Brain pericyte (primary cell): ENCODE measurements at regions not wholly inside any gene's neighbourhood (a gene's known extent, or its start where the extent isn't known, plus 50 kb on each side); places are given as distances from the start of the nearest gene placed in this dataset.
"Not testable (repeated sequence)": the region's sequence is repeated elsewhere in the genome, so short reads cannot be mapped to it uniquely, and the experiment has no call there.

ENCODE experiments used
- DNase-seq: peaks from one replicate; pipeline ENCODE4 v3.0.0-alpha.2; 2012; ENCODE audit warnings: low read depth, low spot score

DNA sequence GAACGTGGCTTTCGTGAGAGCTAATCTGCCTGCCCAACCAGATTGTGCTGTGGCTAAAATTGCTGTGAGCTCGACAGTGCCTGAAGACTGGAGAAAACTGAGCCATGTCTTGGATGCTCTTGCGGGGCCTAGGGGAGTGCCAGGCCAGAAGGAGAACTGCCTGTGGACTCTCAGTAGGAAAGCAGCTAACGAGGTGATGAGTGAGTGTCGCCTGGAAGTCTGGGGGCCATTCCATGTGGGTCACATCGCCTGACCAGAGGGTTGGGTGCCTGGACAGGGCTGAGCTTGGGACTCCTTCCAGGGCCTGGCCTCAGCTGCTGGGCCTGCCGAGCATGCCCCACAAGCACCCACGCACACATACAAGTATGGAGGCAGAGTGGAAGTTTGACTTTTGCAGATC is 166.5 kb downstream of the VEGFA start:
- no peak for DNase-seq

DNA sequence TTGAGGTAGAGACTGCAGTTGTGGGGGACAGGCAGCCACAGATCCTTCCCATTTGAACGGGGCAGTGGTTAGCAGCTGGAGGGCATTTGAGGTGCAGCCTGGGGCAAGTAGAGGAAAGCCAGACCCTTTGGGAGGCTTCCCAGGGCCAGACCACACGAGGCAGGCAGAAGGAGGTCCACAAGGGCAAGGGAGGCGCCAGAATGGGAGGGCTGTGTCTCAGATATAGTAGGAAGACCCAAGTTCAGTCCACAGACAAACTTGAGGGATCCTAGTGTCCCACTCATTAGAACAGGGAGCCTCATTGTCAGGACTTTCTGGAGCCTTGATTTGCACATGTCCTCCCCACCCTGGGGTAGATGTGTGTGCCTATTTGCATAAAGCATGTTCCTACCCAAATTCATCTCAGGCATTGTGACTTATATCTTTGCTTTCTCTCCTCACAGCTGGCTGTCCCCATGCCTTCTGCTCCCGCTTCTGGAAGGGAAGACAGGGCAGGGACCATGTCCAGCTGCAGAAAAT is 166.0 kb downstream of the VEGFA start:
- DNase-seq: no peak

GRCh38 chr6:43934803-43935602 is 165.0 kb downstream of the VEGFA start:
- DNase-seq: no peak

DNA sequence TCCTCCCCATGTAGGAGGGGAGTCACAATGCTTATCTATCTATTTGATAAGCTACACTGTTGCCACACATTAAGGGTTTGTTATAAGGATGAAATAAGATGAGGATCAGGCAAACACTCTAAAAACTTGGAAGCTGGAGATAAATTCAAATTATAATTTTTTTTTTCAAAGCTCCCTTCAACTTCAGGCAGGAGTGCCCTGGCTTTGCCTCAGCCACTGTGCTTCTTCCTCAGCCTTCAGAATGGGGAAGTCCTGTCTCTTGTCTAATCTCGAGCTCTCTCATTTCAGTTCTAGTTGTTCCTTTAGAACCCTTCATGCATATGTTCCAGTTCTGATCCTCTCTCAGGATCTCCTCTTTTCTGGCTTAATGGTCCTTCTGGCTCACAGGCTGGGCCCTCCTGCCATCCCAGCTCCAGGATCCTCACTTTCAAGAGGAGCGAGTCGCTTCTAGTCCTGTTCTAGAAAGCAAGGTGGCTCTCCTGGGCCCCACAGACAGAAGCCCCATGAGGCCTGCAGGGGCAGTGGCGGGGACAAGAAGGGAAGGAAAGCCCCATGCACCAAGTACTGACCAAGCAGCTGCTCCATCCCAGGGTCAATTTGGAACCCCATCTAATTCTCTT is 164.3 kb downstream of the VEGFA start:
- no peak for DNase-seq

DNA sequence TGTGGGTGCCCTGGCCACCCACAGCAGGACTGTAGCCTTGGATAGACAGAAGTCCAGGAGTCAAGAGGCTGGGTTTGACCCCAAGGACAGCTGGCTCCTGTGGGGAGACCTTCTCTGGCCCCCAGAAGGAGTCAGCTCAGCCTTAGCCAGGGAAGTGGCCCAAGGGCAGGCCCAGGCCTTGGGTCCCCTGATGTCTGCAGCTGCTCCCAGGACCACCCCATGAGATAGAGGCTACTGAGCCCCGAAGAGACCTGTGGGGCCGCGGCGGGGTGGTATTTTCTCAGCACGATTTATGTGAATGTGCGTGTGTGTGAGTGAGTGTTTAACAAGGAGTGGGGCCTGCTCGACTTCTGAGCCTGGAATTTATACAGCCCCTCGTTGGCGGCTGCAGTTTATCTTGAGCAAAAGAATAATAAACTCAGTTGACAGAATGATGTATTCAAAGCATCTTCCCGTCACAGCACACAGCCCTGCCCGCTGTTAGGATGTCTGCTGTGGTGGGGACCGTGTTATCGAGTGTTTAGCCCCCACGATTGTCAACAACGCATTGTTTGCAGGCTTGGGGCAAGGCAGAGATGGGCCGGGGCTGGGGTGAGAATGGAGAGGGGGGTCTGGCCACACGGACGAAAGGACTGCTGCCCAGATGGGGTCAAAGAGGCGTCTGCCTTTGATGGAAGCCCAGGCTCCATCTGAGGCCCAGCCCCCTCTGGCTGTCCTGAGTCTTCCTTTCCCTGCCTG is 163.3 kb downstream of the VEGFA start:
- peak; percentile 66 for DNase-seq

GRCh38 chr6:43932259-43933147 is 162.5 kb downstream of the VEGFA start:
- DNase-seq: peak; percentile 26

DNA sequence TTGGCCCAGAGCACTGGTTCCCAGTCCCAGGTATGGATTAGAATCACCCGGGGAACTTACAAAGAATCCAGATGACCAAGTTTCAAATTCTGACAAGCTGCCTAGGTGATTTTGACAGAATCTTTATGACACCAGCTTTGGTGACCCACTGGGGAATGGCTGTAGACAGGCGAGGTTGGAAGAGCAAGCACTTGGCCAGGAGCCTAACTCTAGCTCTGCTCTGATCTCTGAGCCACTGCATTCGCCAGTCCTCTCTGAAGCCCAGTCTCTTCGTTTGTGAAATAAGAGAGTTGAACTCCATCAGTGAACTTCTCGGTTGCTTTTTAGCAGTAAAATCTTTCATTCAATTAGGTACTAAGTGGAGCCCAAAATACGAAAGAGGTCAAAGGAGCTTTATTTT is 161.2 kb downstream of the VEGFA start:
- DNase-seq: no peak

DNA sequence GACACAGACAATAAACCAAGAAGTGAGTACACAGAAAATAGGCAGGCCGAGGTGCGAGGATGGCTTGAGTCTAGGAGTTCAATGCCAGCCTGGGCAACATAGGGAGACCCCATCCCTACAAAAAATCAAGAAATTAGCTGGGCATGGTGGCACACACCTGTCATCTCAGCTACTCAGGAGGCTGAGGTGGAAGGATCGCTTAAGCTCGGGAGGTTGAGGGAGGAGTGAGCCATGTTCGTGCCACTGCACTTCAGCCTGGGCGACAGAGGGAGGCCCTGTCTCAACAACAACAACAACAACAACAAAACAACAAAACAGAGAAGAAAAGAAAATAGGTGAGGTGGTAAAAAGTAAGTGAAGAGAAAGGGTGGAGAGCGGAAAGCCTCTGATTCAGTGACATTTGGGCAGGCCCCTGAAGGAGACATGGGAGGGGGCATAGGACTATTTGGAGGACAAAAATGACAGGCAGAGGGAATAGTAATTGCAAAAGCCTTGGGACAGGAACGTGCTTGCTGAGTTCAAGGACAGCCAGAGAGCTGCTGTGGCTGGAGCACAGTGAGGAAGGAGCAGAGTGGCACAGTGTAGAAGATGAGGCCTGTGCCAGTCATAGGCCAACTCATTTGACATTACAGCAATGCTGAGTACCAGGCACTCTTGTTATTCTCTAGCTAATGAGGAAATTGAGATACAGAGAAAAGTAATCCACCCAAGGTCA is 160.6 kb downstream of the VEGFA start:
- no peak for DNase-seq

DNA sequence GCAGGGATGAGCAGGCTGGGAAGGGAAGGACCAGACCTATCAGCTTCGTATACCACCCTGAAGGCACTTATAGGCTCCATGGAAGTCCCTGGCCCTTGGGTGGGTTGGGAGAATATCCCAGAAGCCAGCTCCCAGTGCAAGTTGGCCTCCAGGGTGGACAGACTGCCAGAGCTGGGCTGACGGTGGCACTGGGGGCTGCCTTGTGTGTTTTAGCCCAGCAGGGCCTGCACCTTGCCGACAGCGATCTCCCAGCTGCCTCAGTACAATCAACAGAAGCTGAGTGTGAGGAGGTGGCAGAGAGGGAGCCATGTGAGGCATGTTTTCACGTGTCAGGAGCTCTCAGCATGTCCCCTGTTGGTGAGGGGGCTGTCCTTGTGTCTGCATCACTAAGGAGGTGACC is 159.5 kb downstream of the VEGFA start:
- DNase-seq: no peak

GRCh38 chr6:43927532-43928210 is 157.7 kb downstream of the VEGFA start:
- DNase-seq: no peak

- no peak for DNase-seq
Measured at GRCh38 chr6:43926634-43927531, 156.9 kb downstream of the VEGFA start.

- not testable (repeated sequence) for DNase-seq
Measured at GRCh38 chr6:43925636-43926139, 155.7 kb downstream of the VEGFA start.

GRCh38 chr6:43924222-43924702 is 154.3 kb downstream of the VEGFA start:
- DNase-seq: no peak

DNA sequence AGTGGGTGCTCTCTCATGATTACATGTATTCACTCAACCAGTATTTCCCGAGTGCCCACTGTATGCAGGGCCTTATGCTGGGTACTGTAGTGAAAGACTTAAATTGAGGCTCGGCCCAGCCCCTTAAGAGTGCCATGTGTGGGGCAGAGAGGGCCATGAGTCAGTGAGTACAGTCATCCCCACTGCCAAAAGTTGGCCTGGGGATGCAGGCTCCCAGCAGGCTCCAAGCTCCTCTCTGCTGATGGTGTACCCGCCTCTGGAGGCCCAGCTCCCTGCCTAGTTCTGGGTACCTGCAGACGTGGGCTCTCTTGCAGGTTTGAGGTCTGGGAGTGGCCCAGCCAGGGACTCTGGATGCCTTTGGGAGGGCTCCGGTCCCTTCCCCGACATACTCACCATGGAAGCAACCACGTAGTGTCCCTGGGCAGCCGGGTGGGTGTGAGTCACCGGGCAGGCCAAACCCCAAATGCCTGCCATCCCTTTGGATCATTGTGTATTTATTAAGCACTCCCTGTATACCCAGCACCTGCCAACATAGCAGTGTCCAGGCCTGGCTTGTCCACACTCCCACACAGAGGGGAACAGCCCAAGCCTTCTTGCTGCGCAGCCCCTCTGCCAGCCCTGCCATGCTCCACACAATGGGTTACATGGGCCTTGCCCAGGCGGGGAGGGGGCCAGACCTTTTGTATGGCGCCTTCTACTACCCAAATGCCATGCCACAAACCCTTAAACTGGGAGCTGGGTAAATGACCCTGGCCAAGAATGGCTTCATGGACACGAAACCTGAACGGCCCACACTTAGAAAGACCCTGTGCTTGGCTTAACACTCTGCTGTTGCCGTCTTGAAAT is 153.6 kb downstream of the VEGFA start:
- no peak for DNase-seq

- no peak for DNase-seq
Measured at GRCh38 chr6:43922426-43923375, 152.7 kb downstream of the VEGFA start.

DNA sequence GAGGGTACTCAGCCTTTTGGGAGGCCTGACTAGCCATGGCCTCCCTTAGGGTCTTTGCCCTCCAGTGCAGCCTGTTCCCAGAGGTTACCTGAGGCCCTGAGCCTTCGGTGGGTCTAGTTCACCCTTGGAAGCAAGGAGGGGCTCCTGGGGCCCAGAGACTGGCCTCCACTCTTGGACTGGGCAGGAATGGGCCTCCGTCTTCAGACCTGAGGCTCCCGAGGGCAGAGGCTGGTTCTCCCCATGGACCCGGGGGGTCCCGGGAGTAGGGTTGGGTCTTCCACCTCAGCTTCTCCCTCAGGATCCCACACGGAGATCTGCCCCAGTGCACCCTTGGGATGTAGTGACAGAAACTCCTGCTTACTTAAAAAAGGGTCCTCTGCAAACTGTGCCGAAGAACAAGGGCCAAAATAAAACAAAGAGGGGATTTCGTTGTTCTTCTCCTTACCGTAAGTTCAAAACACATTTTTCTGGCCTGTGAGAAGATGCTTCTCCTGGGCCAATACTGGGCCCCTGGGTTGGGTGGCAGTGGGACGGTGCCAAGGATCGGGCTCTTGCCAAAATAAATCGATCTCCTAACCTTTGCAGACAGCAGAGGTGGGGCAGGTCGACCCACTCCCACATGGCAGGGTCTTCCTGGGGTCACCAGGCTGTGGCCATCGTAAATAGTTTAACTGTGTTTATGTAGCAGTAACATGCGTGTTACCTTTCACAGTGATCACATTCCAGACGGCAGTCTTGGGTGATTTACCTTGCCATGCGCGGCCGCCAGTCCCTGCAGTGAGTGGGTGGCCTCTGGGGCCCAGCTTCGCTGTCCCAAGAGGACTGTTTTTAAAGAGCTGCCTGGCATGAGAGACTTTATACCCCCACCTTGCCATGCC is 151.8 kb downstream of the VEGFA start:
- no peak for DNase-seq
